WTC11 (cell line): ENCODE measurements at regions not wholly inside any gene's neighbourhood (a gene's known extent, or its start where the extent isn't known, plus 50 kb on each side); places are given as distances from the start of the nearest gene placed in this dataset.

Source experiments
- ATAC-seq: fragments of 200-7000 bp; cut with Tn5 transposase; 2 replicates; pipeline ENCODE4 v1.10.0; 2021; ENCODE audit warnings: mild to moderate bottlenecking, moderate library complexity
- CTCF ChIA-PET: fragments of 300-600 bp; sonication (Branson Sonifier 250); formaldehyde crosslinking; loops from one replicate; lab custom pipeline; 2021; ENCODE audit warnings: antibody characterized with exemption; lab: Charles Lee
- POLR2A ChIA-PET: fragments of 350-600 bp; sonication (Branson Sonifier 250); formaldehyde crosslinking; loops from one replicate; lab custom pipeline; 2021; ENCODE audit warnings: antibody characterized with exemption; lab: Charles Lee
- DNase-seq: peaks from one replicate; pipeline ENCODE4 v3.0.0; 2021; ENCODE audit warnings: low spot score
- H3K27ac Mint-ChIP-seq: 2 replicates; pipeline ENCODE4 v1.8.0; 2021; ENCODE audit warnings: mixed read lengths
- H3K27me3 Mint-ChIP-seq: 2 replicates; pipeline ENCODE4 v1.8.0; 2021; ENCODE audit warnings: low read depth, mild to moderate bottlenecking, moderate library complexity, mixed read lengths
- H3K36me3 Mint-ChIP-seq: 2 replicates; pipeline ENCODE4 v1.8.0; 2021; ENCODE audit warnings: mixed read lengths
- H3K4me1 Mint-ChIP-seq: 2 replicates; pipeline ENCODE4 v1.8.0; 2022; ENCODE audit warnings: mixed read lengths
- H3K4me3 Mint-ChIP-seq: 2 replicates; pipeline ENCODE4 v1.8.0; 2021; ENCODE audit warnings: mild to moderate bottlenecking, moderate library complexity, mixed read lengths
- H3K9me3 Mint-ChIP-seq: 2 replicates; pipeline ENCODE4 v1.8.0; 2021; ENCODE audit warnings: mixed read lengths
- ETV6 ChIP-seq: sonication (generic); formaldehyde crosslinking; IDR thresholded peaks from 2 replicates; pipeline ENCODE4 v1.8.1; 2022; ENCODE audit warnings: mild to moderate bottlenecking, missing genetic modification reagents
- GABPB1 ChIP-seq: sonication (generic); formaldehyde crosslinking; IDR thresholded peaks from 2 replicates; pipeline ENCODE4 v1.8.1; 2023; ENCODE audit warnings: mild to moderate bottlenecking, missing genetic modification reagents
- JUN ChIP-seq: sonication (generic); formaldehyde crosslinking; IDR thresholded peaks from 2 replicates; pipeline ENCODE4 v1.8.0; 2023; ENCODE audit warnings: mild to moderate bottlenecking, missing genetic modification reagents
- MYBL2 ChIP-seq: sonication (generic); formaldehyde crosslinking; IDR thresholded peaks from 2 replicates; pipeline ENCODE4 v1.8.1; 2023; ENCODE audit warnings: mild to moderate bottlenecking, moderate library complexity, missing genetic modification reagents
- NR2C2 ChIP-seq: sonication (generic); formaldehyde crosslinking; IDR thresholded peaks from 2 replicates; pipeline ENCODE4 v1.8.0; 2022; ENCODE audit warnings: mild to moderate bottlenecking, missing genetic modification reagents
- NR3C1 ChIP-seq: sonication (generic); formaldehyde crosslinking; conservative IDR thresholded peaks from 2 replicates; pipeline ENCODE4 v1.8.1; 2023; ENCODE audit warnings: low read depth, mild to moderate bottlenecking, missing genetic modification reagents
- OVOL2 ChIP-seq: fragments of 250-450 bp; sonication (Bioruptor Pico); IDR thresholded peaks from 2 replicates; pipeline ENCODE4 v1.9.0; 2021; ENCODE audit warnings: mild to moderate bottlenecking, borderline replicate concordance
- RORB ChIP-seq: fragments of 250-450 bp; sonication (Bioruptor Pico); IDR thresholded peaks from 2 replicates; pipeline ENCODE4 v1.9.0; 2021; ENCODE audit warnings: mild to moderate bottlenecking
- SMAD4 ChIP-seq: sonication (generic); formaldehyde crosslinking; IDR thresholded peaks from 2 replicates; pipeline ENCODE4 v1.8.0; 2022; ENCODE audit warnings: mild to moderate bottlenecking, missing genetic modification reagents
- SP1 ChIP-seq: sonication (generic); formaldehyde crosslinking; conservative IDR thresholded peaks from 2 replicates; pipeline ENCODE4 v1.8.1; 2022; ENCODE audit warnings: missing genetic modification reagents
- TEAD4 ChIP-seq: sonication (generic); formaldehyde crosslinking; IDR thresholded peaks from 2 replicates; pipeline ENCODE4 v1.8.0; 2022; ENCODE audit warnings: mild to moderate bottlenecking, missing genetic modification reagents
- ZNF121 ChIP-seq: sonication (generic); formaldehyde crosslinking; IDR thresholded peaks from 2 replicates; pipeline ENCODE4 v1.8.0; 2023; ENCODE audit warnings: missing genetic modification reagents
- ZNF219 ChIP-seq: sonication (generic); formaldehyde crosslinking; IDR thresholded peaks from 2 replicates; pipeline ENCODE4 v1.8.0; 2023; ENCODE audit warnings: missing genetic modification reagents, mild to moderate bottlenecking, borderline replicate concordance
- ZNF232 ChIP-seq: sonication (generic); formaldehyde crosslinking; IDR thresholded peaks from 2 replicates; pipeline ENCODE4 v1.8.0; 2022; ENCODE audit warnings: mild to moderate bottlenecking, missing genetic modification reagents
- ZNF396 ChIP-seq: fragments of 250-450 bp; sonication (Bioruptor Pico); IDR thresholded peaks from 2 replicates; pipeline ENCODE4 v1.8.0; 2021; ENCODE audit warnings: mild to moderate bottlenecking, moderate library complexity, borderline replicate concordance
- ZNF671 ChIP-seq: fragments of 250-450 bp; sonication (Bioruptor Pico); IDR thresholded peaks from 2 replicates; pipeline ENCODE4 v1.8.0; 2021; ENCODE audit warnings: mild to moderate bottlenecking
- TF ChIP-seq, protein P1 (sequence below): sonication (generic); formaldehyde crosslinking; IDR thresholded peaks from 2 replicates; pipeline ENCODE4 v1.8.1; 2023; ENCODE audit warnings: mild to moderate bottlenecking, missing genetic modification reagents
- TF ChIP-seq, protein P2 (sequence below): sonication (generic); formaldehyde crosslinking; conservative IDR thresholded peaks from 2 replicates; pipeline ENCODE4 v1.8.1; 2023; ENCODE audit warnings: mild to moderate bottlenecking, low read depth, missing genetic modification reagents, moderate library complexity
- TF ChIP-seq, protein P3 (sequence below): sonication (generic); formaldehyde crosslinking; IDR thresholded peaks from 2 replicates; pipeline ENCODE4 v1.8.0; 2022; ENCODE audit warnings: mild to moderate bottlenecking, missing genetic modification reagents
- TF ChIP-seq, protein P4 (sequence below): sonication (generic); formaldehyde crosslinking; IDR thresholded peaks from 2 replicates; pipeline ENCODE4 v1.8.0; 2022; ENCODE audit warnings: mild to moderate bottlenecking, missing genetic modification reagents
- TF ChIP-seq, protein P5 (sequence below): sonication (generic); formaldehyde crosslinking; IDR thresholded peaks from 2 replicates; pipeline ENCODE4 v1.8.0; 2022; ENCODE audit warnings: mild to moderate bottlenecking, missing genetic modification reagents
- TF ChIP-seq, protein P6 (sequence below): sonication (generic); formaldehyde crosslinking; IDR thresholded peaks from 2 replicates; pipeline ENCODE4 v1.8.1; 2022; ENCODE audit warnings: low read depth, missing genetic modification reagents, borderline replicate concordance
- TF ChIP-seq, protein P7 (sequence below): sonication (generic); formaldehyde crosslinking; IDR thresholded peaks from 2 replicates; pipeline ENCODE4 v1.8.1; 2022; ENCODE audit warnings: mild to moderate bottlenecking, missing genetic modification reagents, moderate library complexity, borderline replicate concordance

DNA sequence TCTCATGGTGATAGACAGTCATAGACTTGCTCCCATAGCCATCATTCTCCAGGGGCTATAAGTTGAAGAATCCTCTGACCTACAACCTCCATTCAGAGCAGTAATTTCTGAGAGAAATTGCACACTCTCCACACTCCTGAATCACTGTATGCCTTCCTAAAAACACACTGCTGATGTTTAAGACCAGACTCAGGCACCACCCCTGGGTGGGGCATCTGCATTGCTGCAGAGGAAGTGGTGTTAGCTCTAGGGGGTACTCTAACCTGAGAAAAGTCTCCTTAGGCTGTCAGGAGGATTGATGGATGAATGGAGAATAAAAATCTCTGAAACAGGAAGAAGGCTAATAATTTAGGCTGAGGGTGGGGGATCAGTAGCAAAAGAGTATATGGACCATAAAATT is 436.1 kb downstream of the DAD1 start (continued):
- TF ChIP-seq NR2C2 (CRISPR knock-in tag) = no peak
- TF ChIP-seq SP1 (CRISPR knock-in tag) = no peak
- TF ChIP-seq ZNF396 (CRISPR knock-in tag) = no peak
- TF ChIP-seq, protein P1, sequence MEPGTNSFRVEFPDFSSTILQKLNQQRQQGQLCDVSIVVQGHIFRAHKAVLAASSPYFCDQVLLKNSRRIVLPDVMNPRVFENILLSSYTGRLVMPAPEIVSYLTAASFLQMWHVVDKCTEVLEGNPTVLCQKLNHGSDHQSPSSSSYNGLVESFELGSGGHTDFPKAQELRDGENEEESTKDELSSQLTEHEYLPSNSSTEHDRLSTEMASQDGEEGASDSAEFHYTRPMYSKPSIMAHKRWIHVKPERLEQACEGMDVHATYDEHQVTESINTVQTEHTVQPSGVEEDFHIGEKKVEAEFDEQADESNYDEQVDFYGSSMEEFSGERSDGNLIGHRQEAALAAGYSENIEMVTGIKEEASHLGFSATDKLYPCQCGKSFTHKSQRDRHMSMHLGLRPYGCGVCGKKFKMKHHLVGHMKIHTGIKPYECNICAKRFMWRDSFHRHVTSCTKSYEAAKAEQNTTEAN (CRISPR knock-in tag) = no peak
- no peak for TF ChIP-seq ETV6 (CRISPR knock-in tag)
- TF ChIP-seq, protein P2, sequence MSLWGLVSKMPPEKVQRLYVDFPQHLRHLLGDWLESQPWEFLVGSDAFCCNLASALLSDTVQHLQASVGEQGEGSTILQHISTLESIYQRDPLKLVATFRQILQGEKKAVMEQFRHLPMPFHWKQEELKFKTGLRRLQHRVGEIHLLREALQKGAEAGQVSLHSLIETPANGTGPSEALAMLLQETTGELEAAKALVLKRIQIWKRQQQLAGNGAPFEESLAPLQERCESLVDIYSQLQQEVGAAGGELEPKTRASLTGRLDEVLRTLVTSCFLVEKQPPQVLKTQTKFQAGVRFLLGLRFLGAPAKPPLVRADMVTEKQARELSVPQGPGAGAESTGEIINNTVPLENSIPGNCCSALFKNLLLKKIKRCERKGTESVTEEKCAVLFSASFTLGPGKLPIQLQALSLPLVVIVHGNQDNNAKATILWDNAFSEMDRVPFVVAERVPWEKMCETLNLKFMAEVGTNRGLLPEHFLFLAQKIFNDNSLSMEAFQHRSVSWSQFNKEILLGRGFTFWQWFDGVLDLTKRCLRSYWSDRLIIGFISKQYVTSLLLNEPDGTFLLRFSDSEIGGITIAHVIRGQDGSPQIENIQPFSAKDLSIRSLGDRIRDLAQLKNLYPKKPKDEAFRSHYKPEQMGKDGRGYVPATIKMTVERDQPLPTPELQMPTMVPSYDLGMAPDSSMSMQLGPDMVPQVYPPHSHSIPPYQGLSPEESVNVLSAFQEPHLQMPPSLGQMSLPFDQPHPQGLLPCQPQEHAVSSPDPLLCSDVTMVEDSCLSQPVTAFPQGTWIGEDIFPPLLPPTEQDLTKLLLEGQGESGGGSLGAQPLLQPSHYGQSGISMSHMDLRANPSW = no peak
- TF ChIP-seq RORB = no peak
- no peak for TF ChIP-seq SMAD4 (CRISPR knock-in tag)
- no peak for TF ChIP-seq ZNF671 (CRISPR knock-in tag)

DNA sequence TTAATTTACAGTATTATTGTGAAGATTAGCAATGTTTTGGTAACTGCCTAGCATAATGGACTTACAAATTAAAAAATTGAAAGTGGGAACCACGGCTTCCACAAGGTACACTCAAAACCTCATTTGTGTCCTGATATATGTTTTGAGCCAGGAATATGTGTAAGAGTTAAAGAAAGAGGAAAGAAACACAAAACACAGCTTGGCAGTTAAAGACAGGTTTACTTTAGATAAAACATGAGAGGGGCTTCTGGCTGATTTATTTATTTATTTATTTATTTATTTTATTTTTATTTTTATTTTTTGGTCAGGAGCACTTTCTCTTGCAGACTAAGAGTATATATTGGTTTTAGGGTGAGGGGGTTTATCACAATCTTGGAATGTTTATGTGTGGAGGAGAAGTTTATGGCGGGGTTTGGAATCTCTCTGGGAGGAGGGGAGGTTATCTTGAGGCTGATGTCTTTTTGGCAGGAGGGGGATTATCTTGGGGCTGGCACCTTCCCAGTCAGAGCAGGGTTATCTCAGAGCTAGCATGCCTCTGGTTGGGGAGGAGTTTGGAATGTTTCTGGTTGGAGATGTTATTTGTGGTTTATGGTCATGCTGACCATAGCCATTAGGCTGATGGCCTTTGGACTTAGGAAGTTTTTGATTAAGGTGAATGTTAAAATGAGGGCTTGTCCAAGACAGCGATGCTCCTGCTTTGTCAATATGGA is 436.7 kb downstream of the DAD1 start:
- H3K4me1 Mint-ChIP-seq = peaks cover 13% of the 10 kb centered on the region
- H3K36me3 Mint-ChIP-seq = peaks cover 32% of the 10 kb centered on the region
- peaks cover 58% of the 10 kb centered on the region for H3K9me3 Mint-ChIP-seq
- ChIA-PET POLR2A (no interaction called here), CTCF (no interaction called here)
- ATAC-seq (no peak), DNase-seq (no peak)
- H3K27me3 Mint-ChIP-seq = peaks cover 3% of the 10 kb centered on the region; the same call in 1 of the 2 replicates
- no peak for TF ChIP-seq TEAD4
- no peak overlapping the region for H3K27ac Mint-ChIP-seq
- no peak overlapping the region for H3K4me3 Mint-ChIP-seq

DNA sequence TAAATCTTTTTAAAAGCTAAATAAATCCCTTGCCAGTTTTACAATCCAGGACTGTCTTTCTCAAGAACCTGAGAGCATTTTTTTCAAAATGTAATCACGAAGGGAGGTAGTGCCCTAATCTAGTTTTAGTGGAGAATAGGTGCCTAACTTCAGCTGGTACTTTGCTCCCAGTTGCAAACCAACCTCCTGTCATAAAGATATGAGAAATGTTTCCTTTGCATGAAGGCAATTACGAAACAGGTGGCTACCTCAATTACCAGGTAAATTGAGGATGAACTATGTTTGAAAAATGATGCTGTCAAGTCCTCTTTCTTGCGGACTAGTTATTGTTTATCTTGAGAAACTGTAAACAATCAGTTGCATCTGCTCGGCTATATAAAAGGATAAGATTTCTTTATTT is 437.9 kb downstream of the DAD1 start:
- TF ChIP-seq NR3C1 (CRISPR knock-in tag) = no peak
- TF ChIP-seq ZNF121 (CRISPR knock-in tag) = no peak
- no peak for TF ChIP-seq TEAD4
- no peak for TF ChIP-seq ZNF396 (CRISPR knock-in tag)
- TF ChIP-seq, protein P3, sequence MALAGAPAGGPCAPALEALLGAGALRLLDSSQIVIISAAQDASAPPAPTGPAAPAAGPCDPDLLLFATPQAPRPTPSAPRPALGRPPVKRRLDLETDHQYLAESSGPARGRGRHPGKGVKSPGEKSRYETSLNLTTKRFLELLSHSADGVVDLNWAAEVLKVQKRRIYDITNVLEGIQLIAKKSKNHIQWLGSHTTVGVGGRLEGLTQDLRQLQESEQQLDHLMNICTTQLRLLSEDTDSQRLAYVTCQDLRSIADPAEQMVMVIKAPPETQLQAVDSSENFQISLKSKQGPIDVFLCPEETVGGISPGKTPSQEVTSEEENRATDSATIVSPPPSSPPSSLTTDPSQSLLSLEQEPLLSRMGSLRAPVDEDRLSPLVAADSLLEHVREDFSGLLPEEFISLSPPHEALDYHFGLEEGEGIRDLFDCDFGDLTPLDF (CRISPR knock-in tag) = no peak
- TF ChIP-seq MYBL2 (CRISPR knock-in tag) = no peak
- TF ChIP-seq JUN (CRISPR knock-in tag) = no peak
- TF ChIP-seq, protein P4, sequence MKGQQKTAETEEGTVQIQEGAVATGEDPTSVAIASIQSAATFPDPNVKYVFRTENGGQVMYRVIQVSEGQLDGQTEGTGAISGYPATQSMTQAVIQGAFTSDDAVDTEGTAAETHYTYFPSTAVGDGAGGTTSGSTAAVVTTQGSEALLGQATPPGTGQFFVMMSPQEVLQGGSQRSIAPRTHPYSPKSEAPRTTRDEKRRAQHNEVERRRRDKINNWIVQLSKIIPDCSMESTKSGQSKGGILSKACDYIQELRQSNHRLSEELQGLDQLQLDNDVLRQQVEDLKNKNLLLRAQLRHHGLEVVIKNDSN (CRISPR knock-in tag) = no peak
- Mint-ChIP-seq H3K27ac (no peak overlapping the region), H3K36me3 (peaks cover 32% of the 10 kb centered on the region), H3K9me3 (peaks cover 58% of the 10 kb centered on the region), H3K4me1 (peaks cover 13% of the 10 kb centered on the region), H3K27me3 (peaks cover 3% of the 10 kb centered on the region; the same call in 1 of the 2 replicates), H3K4me3 (no peak overlapping the region)
- no peak for DNase-seq
- CTCF ChIA-PET = no interaction called here
- ATAC-seq = no peak
- POLR2A ChIA-PET = no interaction called here

DNA sequence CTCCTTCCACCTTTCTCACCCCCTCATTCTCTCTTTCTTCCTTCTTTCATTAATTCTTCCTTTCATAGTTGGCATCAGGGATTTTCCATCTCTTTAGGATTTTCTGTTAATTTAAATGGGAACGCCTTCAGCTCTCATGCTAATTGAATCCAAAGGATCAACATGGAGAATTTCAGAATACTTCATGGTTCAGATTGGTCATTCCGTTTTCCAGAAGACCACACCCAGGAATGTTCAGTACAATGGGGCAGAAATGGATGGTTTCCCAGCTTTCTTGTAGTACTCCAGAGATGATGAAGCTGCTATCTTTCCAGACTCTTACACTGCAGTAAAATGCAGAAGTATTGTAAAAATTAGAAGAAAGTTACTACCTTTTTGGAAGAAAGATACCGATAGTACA is 440.0 kb downstream of the DAD1 start:
- ATAC-seq = no peak
- POLR2A ChIA-PET = no interaction called here
- no peak overlapping the region for H3K27ac Mint-ChIP-seq
- no peak for DNase-seq
- H3K4me1 Mint-ChIP-seq = peaks cover 2% of the 10 kb centered on the region
- peaks cover 44% of the 10 kb centered on the region for H3K9me3 Mint-ChIP-seq
- H3K36me3 Mint-ChIP-seq = peaks cover 32% of the 10 kb centered on the region
- H3K4me3 Mint-ChIP-seq = no peak overlapping the region
- CTCF ChIA-PET = no interaction called here
- H3K27me3 Mint-ChIP-seq = peaks cover 3% of the 10 kb centered on the region; the same call in 1 of the 2 replicates
- no peak for TF ChIP-seq ZNF232 (CRISPR knock-in tag)
- TF ChIP-seq OVOL2 (CRISPR knock-in tag) = no peak
- no peak for TF ChIP-seq NR3C1 (CRISPR knock-in tag)
- TF ChIP-seq, protein P5, sequence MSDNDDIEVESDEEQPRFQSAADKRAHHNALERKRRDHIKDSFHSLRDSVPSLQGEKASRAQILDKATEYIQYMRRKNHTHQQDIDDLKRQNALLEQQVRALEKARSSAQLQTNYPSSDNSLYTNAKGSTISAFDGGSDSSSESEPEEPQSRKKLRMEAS (CRISPR knock-in tag) = no peak
- no peak for TF ChIP-seq ZNF219
- TF ChIP-seq, protein P6, sequence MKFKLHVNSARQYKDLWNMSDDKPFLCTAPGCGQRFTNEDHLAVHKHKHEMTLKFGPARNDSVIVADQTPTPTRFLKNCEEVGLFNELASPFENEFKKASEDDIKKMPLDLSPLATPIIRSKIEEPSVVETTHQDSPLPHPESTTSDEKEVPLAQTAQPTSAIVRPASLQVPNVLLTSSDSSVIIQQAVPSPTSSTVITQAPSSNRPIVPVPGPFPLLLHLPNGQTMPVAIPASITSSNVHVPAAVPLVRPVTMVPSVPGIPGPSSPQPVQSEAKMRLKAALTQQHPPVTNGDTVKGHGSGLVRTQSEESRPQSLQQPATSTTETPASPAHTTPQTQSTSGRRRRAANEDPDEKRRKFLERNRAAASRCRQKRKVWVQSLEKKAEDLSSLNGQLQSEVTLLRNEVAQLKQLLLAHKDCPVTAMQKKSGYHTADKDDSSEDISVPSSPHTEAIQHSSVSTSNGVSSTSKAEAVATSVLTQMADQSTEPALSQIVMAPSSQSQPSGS = no peak
- TF ChIP-seq, protein P7, sequence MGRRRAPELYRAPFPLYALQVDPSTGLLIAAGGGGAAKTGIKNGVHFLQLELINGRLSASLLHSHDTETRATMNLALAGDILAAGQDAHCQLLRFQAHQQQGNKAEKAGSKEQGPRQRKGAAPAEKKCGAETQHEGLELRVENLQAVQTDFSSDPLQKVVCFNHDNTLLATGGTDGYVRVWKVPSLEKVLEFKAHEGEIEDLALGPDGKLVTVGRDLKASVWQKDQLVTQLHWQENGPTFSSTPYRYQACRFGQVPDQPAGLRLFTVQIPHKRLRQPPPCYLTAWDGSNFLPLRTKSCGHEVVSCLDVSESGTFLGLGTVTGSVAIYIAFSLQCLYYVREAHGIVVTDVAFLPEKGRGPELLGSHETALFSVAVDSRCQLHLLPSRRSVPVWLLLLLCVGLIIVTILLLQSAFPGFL (CRISPR knock-in tag) = no peak
- no peak for TF ChIP-seq GABPB1
- no peak for TF ChIP-seq SP1 (CRISPR knock-in tag)
